Tibial artery (tissue), 4 donors: ENCODE measurements at regions not wholly inside any gene's neighbourhood (a gene's known extent, or its start where the extent isn't known, plus 50 kb on each side); places are given as distances from the start of the nearest gene placed in this dataset.

ENCODE experiments used
- DNase-seq, 2 donors: peaks; one replicate each; pipeline ENCODE4 v3.0.0-alpha.2; 2019
- H3K27ac ChIP-seq, 2 donors: fragments of 200-600 bp; sonication (generic) in 1 of 2; 1 replicate in 1 of 2; 2 replicates in 1 of 2; pipeline ENCODE4 v1.5.1; 2018 to 2019; ENCODE audit warnings: mild to moderate bottlenecking in 1 of 2
- H3K27me3 ChIP-seq, 2 donors: fragments of 200-600 bp; sonication (generic) in 1 of 2; one replicate each; pipeline versions ENCODE4 v1.5.1 to v1.6.0; 2016 to 2019
- H3K36me3 ChIP-seq, 3 donors: fragments of 200-600 bp; sonication (generic) in 2 of 3; one replicate each; pipeline ENCODE4 v1.5.1; 2016 to 2019; ENCODE audit warnings: mild to moderate bottlenecking in 2 of 3
- H3K4me1 ChIP-seq, 4 donors: fragments of 200-600 bp; sonication (generic) in 2 of 4; 1 replicate in 3 of 4; 2 replicates in 1 of 4; pipeline ENCODE4 v1.5.1; 2016 to 2019
- H3K4me3 ChIP-seq, 2 donors: fragments of 200-600 bp; sonication (generic) in 1 of 2; 1 replicate in 1 of 2; 2 replicates in 1 of 2; pipeline ENCODE4 v1.5.1; 2018 to 2019; ENCODE audit warnings: mild to moderate bottlenecking in 2 of 2
- H3K9me3 ChIP-seq, 3 donors: fragments of 200-600 bp; sonication (generic) in 1 of 3; one replicate each; pipeline ENCODE4 v1.5.1; 2016 to 2019
- CTCF ChIP-seq, 2 experiments: fragments of 200-600 bp in 1 of 2; fragments of 450-650 bp in 1 of 2; IDR thresholded peaks; one replicate each; pipeline ENCODE4 v1.5.1; 2017 to 2019; ENCODE audit warnings: antibody characterized with exemption in 2 of 2, mild to moderate bottlenecking in 1 of 2, moderate library complexity in 1 of 2
- intact Hi-C: fragments of 100-400 bp; cut with DNase I; formaldehyde crosslinking; loops from one replicate; pipeline ENCODE4 v1.15.0; 2023; ENCODE audit warnings: low total_unique reads

GRCh38 chr1:55466373-55466772 is 251.2 kb upstream of the USP24 start:
- Histone ChIP-seq H3K4me1 (peaks cover 0 to 17% (median 1%) of the 10 kb centered on the region in 4 donors), H3K36me3 (no peaks in the 10 kb centered on the region), H3K27ac (peak overlapping the region in 1 of 2 donors; percentile 23), H3K27me3 (no peaks in the 10 kb centered on the region), H3K9me3 (no peaks in the 10 kb centered on the region), H3K4me3 (no peak overlapping the region)
- no peak for TF ChIP-seq CTCF (IDR thresholded peaks at IDR 0.05)
- intact Hi-C loops, result no loop called here
- DNase-seq, result no peak

GRCh38 chr1:55464550-55464949 is 249.4 kb upstream of the USP24 start:
- intact Hi-C loops, result no loop called here
- no peak for TF ChIP-seq CTCF (IDR thresholded peaks at IDR 0.05)
- Histone ChIP-seq H3K4me3 (no peak overlapping the region), H3K27me3 (no peaks in the 10 kb centered on the region), H3K9me3 (no peaks in the 10 kb centered on the region), H3K27ac (peak overlapping the region; percentile 81 to 85), H3K4me1 (peaks cover 0 to 17% (median 1%) of the 10 kb centered on the region in 4 donors), H3K36me3 (no peaks in the 10 kb centered on the region)
- no peak for DNase-seq

- intact Hi-C loops, result no loop called here
- DNase-seq, result peak; percentile 68 to 85
- Histone ChIP-seq H3K9me3 (no peaks in the 10 kb centered on the region), H3K36me3 (no peaks in the 10 kb centered on the region), H3K27ac (peak overlapping the region; percentile 81 to 85), H3K4me1 (peaks cover 0 to 17% (median 1%) of the 10 kb centered on the region in 4 donors), H3K4me3 (no peak overlapping the region), H3K27me3 (no peaks in the 10 kb centered on the region)
- no peak for TF ChIP-seq CTCF (IDR thresholded peaks at IDR 0.05)
Observed at GRCh38 chr1:55463814-55464475, 248.8 kb upstream of the USP24 start.

- TF ChIP-seq CTCF (IDR thresholded peaks at IDR 0.05), result no peak
- peaks cover 0 to 16% (median 0%) of the 10 kb centered on the region in 4 donors for H3K4me1 ChIP-seq
- no peak overlapping the region for H3K27ac ChIP-seq
- no peaks in the 10 kb centered on the region for H3K36me3 ChIP-seq
- H3K27me3 ChIP-seq, result no peaks in the 10 kb centered on the region
- no peak for DNase-seq
- peaks cover 0 to 12% (median 10%) of the 10 kb centered on the region in 3 donors for H3K9me3 ChIP-seq
- intact Hi-C loops, result no loop called here
- H3K4me3 ChIP-seq, result no peak overlapping the region
Observed at GRCh38 chr1:55457874-55458273, 242.7 kb upstream of the USP24 start.

DNA sequence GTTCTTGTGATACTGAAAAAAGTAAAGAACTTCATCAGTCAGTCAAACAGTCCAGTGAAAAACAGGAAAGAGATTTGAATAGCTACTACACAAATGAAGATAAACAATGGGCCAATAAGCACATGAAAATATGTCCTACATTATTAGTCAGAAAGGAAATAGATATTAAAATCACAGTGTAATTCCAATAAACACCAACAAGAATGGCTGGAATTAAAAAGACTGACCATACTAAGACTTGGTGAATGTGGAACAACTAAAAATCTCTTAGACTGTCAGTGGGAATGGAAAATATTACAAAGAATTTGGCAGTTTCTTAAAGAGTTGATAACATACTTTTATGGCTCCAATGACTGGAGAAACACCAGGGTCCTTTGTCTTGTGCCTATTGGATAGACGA is 241.8 kb upstream of the USP24 start:
- no peak for DNase-seq
- TF ChIP-seq CTCF (IDR thresholded peaks at IDR 0.05), result no peak
- no peak overlapping the region for H3K4me3 ChIP-seq
- H3K27ac ChIP-seq, result no peak overlapping the region
- H3K4me1 ChIP-seq, result peaks cover 0 to 16% (median 0%) of the 10 kb centered on the region in 4 donors
- peaks cover 0 to 12% (median 10%) of the 10 kb centered on the region in 3 donors for H3K9me3 ChIP-seq
- H3K27me3 ChIP-seq, result no peaks in the 10 kb centered on the region
- no peaks in the 10 kb centered on the region for H3K36me3 ChIP-seq
- intact Hi-C loops, result no loop called here
